Kidney epithelial cell (primary cell): ENCODE measurements at regions not wholly inside any gene's neighbourhood (a gene's known extent, or its start where the extent isn't known, plus 50 kb on each side); places are given as distances from the start of the nearest gene placed in this dataset.

Experiments
- DNase-seq: peaks from one replicate; pipeline ENCODE4 v3.0.0-alpha.2; 2010; ENCODE audit warnings: low read depth
- H3K27me3 ChIP-seq: 2 replicates; pipeline ENCODE4 v1.6.0; 2011; ENCODE audit warnings: low read length; ENCODE audit not compliant: control insufficient read depth, insufficient read depth
- H3K36me3 ChIP-seq: 2 replicates; pipeline ENCODE4 v1.5.1; 2011; ENCODE audit warnings: low read length; ENCODE audit not compliant: control insufficient read depth, insufficient read depth
- H3K4me3 ChIP-seq: 2 replicates; pipeline ENCODE4 v1.5.1; 2011; ENCODE audit warnings: low read depth, mild to moderate bottlenecking, control low read depth, low read length
- CTCF ChIP-seq: IDR thresholded peaks from 2 replicates; pipeline ENCODE4 v1.5.1; 2011; ENCODE audit warnings: mild to moderate bottlenecking, moderate library complexity, low read length, control low read depth, inconsistent platforms; ENCODE audit not compliant: insufficient read depth, poor library complexity, severe bottlenecking

GRCh38 chr21:22575165-22575584 lies 1577.0 kb downstream of the NCAM2 start:
- no peak overlapping the region for H3K4me3 ChIP-seq
- no peaks in the 10 kb centered on the region for H3K27me3 ChIP-seq
- DNase-seq: no peak
- TF ChIP-seq CTCF: no peak
- no peaks in the 10 kb centered on the region for H3K36me3 ChIP-seq

- Histone ChIP-seq H3K4me3 (no peak overlapping the region), H3K36me3 (no peaks in the 10 kb centered on the region), H3K27me3 (no peaks in the 10 kb centered on the region)
- no peak for TF ChIP-seq CTCF
- no peak for DNase-seq
Measured at GRCh38 chr21:22579741-22580140, 1581.5 kb downstream of the NCAM2 start.

- no peak for TF ChIP-seq CTCF
- Histone ChIP-seq H3K4me3 (no peak overlapping the region), H3K36me3 (no peaks in the 10 kb centered on the region), H3K27me3 (no peaks in the 10 kb centered on the region)
- no peak for DNase-seq
Measured at GRCh38 chr21:22582026-22582425, 1583.8 kb downstream of the NCAM2 start.

- TF ChIP-seq CTCF: no peak
- no peak for DNase-seq
- Histone ChIP-seq H3K4me3 (no peak overlapping the region), H3K27me3 (no peaks in the 10 kb centered on the region), H3K36me3 (no peaks in the 10 kb centered on the region)
Measured at GRCh38 chr21:22584308-22584707, 1586.1 kb downstream of the NCAM2 start.

GRCh38 chr21:22585558-22585957 lies 1587.3 kb downstream of the NCAM2 start:
- Histone ChIP-seq H3K4me3 (no peak overlapping the region), H3K27me3 (no peaks in the 10 kb centered on the region), H3K36me3 (no peaks in the 10 kb centered on the region)
- no peak for DNase-seq
- no peak for TF ChIP-seq CTCF

DNA sequence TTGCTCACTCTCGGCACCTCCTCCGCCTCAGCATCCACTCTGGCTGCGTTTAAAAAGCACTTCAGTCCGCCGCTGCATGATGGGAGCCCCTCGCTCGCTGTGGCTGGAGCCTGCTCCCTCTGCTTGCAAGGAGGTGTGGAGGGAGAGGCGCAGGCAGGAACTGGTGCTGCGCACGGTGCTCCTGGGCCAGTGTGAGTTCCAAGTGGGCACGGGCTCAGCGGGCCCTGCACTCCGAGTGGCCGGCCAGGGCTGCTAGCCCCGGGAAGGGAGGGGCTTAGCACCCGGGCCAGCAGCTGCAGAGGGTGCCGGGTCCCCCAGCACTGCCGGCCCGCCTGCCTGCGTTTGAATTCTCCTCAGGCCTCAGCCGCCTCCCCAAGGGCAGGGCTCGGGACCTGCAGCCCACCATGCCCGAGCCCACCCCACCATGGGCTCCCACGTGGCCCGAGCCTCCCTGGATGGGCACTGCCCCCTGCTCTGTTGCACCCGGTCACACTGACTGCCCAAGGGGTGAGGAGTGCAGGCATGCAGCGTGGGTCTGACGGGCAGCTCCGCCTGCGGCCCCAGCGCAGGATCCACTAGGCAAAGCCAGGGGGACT lies 1599.5 kb downstream of the NCAM2 start:
- no peak for TF ChIP-seq CTCF
- Histone ChIP-seq H3K4me3 (no peak overlapping the region), H3K36me3 (no peaks in the 10 kb centered on the region), H3K27me3 (no peaks in the 10 kb centered on the region)
- DNase-seq: no peak
